Kidney epithelial cell (primary cell): ENCODE measurements at regions not wholly inside any gene's neighbourhood (a gene's known extent, or its start where the extent isn't known, plus 50 kb on each side); places are given as distances from the start of the nearest gene placed in this dataset.
"Not testable (repeated sequence)": the region's sequence is repeated elsewhere in the genome, so short reads cannot be mapped to it uniquely, and the experiment has no call there.

ENCODE experiments used
- DNase-seq: peaks from one replicate; pipeline ENCODE4 v3.0.0-alpha.2; 2010; ENCODE audit warnings: low read depth
- H3K27me3 ChIP-seq: 2 replicates; pipeline ENCODE4 v1.6.0; 2011; ENCODE audit warnings: low read length; ENCODE audit not compliant: control insufficient read depth, insufficient read depth
- H3K36me3 ChIP-seq: 2 replicates; pipeline ENCODE4 v1.5.1; 2011; ENCODE audit warnings: low read length; ENCODE audit not compliant: control insufficient read depth, insufficient read depth
- H3K4me3 ChIP-seq: 2 replicates; pipeline ENCODE4 v1.5.1; 2011; ENCODE audit warnings: low read depth, mild to moderate bottlenecking, control low read depth, low read length
- TF ChIP-seq, protein P1 (sequence below): IDR thresholded peaks from 2 replicates; pipeline ENCODE4 v1.5.1; 2011; ENCODE audit warnings: mild to moderate bottlenecking, moderate library complexity, low read length, control low read depth, inconsistent platforms; ENCODE audit not compliant: insufficient read depth, poor library complexity, severe bottlenecking

DNA sequence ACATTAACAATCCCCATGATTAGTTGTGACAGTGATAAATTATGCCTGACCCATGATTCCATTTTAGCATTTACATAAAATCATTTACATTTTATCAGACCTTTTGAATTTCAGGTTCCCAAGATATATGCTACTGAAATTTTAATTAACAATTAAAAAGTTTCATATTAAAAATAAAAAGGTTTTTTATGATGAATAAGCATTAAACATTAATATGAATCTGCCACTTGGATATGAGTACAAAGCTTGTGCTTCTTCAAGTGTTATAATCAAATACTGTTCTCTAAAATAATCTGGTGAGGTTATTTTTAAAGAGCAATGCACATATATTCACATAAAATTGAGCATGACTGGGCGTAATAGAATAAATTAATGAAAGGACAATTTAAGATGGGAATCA lies 1218.0 kb downstream of the CNTNAP5 start:
- Histone ChIP-seq H3K4me3 (no peak overlapping the region), H3K36me3 (no peaks in the 10 kb centered on the region), H3K27me3 (no peaks in the 10 kb centered on the region)
- TF ChIP-seq, protein P1, sequence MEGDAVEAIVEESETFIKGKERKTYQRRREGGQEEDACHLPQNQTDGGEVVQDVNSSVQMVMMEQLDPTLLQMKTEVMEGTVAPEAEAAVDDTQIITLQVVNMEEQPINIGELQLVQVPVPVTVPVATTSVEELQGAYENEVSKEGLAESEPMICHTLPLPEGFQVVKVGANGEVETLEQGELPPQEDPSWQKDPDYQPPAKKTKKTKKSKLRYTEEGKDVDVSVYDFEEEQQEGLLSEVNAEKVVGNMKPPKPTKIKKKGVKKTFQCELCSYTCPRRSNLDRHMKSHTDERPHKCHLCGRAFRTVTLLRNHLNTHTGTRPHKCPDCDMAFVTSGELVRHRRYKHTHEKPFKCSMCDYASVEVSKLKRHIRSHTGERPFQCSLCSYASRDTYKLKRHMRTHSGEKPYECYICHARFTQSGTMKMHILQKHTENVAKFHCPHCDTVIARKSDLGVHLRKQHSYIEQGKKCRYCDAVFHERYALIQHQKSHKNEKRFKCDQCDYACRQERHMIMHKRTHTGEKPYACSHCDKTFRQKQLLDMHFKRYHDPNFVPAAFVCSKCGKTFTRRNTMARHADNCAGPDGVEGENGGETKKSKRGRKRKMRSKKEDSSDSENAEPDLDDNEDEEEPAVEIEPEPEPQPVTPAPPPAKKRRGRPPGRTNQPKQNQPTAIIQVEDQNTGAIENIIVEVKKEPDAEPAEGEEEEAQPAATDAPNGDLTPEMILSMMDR = no peak
- no peak for DNase-seq

DNA sequence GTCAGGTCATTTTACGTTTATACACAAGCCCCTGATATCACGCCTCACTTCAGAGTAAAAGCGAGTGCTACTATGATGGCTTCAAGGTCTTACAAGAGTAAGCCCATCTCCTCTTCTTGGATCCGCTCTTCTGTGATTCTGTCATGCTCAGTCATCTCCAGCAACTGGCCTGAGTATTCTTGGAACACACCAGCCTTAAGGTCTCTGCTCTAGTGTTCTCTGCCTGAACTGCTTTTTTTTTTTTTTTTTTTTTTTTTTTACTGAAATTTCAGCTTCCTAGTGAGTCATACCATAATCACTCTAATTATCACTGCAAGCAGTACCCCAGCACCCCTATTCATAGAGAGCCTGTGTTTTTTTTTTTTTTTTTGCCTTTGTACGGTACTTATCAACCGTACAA lies 1228.9 kb downstream of the CNTNAP5 start:
- TF ChIP-seq, protein P1 = no peak

DNA sequence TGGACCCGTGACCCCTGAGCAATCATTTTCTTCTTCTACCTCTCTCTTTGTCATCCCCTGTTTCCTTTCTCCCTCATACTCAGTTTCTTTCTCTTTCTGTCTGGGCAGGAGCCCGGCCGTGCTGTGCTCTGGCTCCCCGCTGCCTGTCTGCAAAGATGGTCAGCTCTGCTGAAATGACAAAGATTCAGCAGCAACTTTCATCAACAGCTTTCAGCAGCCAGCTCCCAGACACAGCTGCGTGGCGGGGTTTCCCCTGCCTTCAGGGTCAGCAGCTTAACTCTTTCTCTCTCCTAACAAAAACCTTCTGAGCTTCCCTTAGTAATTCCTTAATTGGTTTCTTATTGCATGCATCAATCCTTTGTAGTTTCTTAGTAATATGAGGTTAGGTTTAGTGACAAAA lies 1234.4 kb downstream of the CNTNAP5 start:
- Histone ChIP-seq H3K36me3 (no peaks in the 10 kb centered on the region), H3K4me3 (no peak overlapping the region), H3K27me3 (no peaks in the 10 kb centered on the region)
- DNase-seq = no peak
- TF ChIP-seq, protein P1 = no peak

More for the DNA sequence above, 1228.9 kb downstream of the CNTNAP5 start:
- Histone ChIP-seq H3K27me3 (no peaks in the 10 kb centered on the region), H3K4me3 (no peak overlapping the region), H3K36me3 (no peaks in the 10 kb centered on the region)
- DNase-seq = no peak

DNA sequence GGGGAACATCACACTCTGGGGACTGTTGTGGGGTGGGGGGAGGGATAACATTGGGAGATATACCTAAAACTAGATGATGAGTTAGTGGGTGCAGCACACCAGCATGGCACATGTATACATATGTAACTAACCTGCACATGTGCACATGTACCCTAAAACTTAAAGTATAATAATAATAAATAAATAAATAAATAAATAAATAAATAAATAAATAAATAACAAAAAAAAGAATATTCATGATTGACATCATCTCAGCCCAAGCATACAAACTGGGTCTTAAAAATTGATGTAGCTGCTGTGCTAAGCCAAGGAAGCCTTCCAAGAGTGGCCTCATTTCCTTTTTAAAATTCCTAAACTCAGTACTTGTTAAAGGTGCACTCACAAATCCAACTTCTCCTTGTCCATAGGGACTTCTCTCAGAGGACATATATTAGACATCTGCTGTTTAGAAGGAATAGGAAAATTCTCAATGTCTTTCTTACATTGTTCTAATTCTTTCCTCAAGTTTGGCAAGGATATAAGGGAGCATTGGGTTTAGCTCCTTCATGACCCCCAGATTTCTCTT lies 1235.4 kb downstream of the CNTNAP5 start:
- H3K36me3 ChIP-seq = not testable (repeated sequence)

DNA sequence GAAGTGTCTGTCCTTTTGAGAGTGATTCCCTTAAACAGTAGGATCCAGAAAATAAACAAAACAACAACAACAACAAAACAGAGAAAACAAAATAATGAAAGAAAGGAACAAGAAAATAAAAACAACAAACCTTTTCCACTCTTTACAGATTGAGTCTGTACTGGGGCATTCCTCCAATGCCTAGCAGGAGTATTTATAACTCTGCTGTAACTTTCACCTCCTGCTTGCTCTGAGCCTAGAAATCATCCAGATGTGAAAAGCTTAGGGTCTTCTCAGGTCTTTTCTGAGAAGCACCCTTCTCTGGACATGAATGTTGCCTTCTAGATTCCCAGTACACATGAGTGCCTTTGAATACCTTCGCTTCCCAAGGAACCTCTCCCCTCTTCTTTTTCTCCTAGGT lies 1239.4 kb downstream of the CNTNAP5 start:
- no peaks in the 10 kb centered on the region for H3K27me3 ChIP-seq
- TF ChIP-seq, protein P1 = no peak
- no peak for DNase-seq

More for the DNA sequence above, 1235.4 kb downstream of the CNTNAP5 start:
- not testable (repeated sequence) for H3K27me3 ChIP-seq, H3K4me3 ChIP-seq, DNase-seq

DNA sequence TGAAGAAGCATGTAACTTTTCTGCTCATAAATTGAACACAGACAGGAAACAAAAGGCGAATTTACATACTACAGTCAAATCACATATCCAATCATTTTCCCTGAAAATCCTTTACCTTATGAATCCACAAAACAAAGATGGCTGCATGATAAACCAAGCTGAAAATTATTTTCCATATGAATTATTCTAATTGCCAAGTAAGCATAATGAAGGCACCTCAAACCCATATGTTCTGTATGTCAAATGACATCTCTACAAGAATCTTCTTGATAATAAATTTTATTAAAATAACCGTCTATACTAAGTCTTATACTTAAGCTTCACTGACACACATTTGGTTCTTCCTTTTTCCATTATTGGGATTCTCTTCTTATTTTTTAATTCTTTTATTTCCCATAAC lies 1242.6 kb downstream of the CNTNAP5 start:
- no peak overlapping the region for H3K4me3 ChIP-seq
- TF ChIP-seq, protein P1 = no peak
- no peaks in the 10 kb centered on the region for H3K27me3 ChIP-seq
- no peak for DNase-seq
- H3K36me3 ChIP-seq = no peaks in the 10 kb centered on the region

More for the DNA sequence above, 1239.4 kb downstream of the CNTNAP5 start:
- Histone ChIP-seq H3K36me3 (no peaks in the 10 kb centered on the region), H3K4me3 (no peak overlapping the region)
